Upper lobe of left lung (tissue), 4 donors: ENCODE measurements at regions not wholly inside any gene's neighbourhood (a gene's known extent, or its start where the extent isn't known, plus 50 kb on each side); places are given as distances from the start of the nearest gene placed in this dataset.

ENCODE experiments used
- EP300 ChIP-seq, 4 donors: sonication (generic); formaldehyde crosslinking; IDR thresholded peaks; one replicate each; pipeline ENCODE4 v1.5.1; 2017; ENCODE audit warnings: antibody characterized with exemption in 4 of 4, control low read depth in 2 of 4
- POLR2A ChIP-seq, 4 donors: fragments of 450-650 bp; IDR thresholded peaks; one replicate each; pipeline ENCODE4 v1.5.1; 2016 to 2017; ENCODE audit warnings: antibody characterized with exemption in 4 of 4, mild to moderate bottlenecking in 2 of 4
- POLR2AphosphoS5 ChIP-seq, 2 donors: sonication (generic); formaldehyde crosslinking; IDR thresholded peaks; one replicate each; pipeline ENCODE4 v1.5.1; 2017; ENCODE audit warnings: antibody characterized with exemption in 2 of 2
- TF ChIP-seq, protein P1 (sequence below), 6 experiments: fragments of 450-650 bp in 4 of 6; fragments of 200-600 bp in 2 of 6; sonication (generic) in 2 of 6; IDR thresholded peaks; one replicate each; pipeline ENCODE4 v1.5.1; 2016 to 2019; ENCODE audit warnings: antibody characterized with exemption in 6 of 6

DNA sequence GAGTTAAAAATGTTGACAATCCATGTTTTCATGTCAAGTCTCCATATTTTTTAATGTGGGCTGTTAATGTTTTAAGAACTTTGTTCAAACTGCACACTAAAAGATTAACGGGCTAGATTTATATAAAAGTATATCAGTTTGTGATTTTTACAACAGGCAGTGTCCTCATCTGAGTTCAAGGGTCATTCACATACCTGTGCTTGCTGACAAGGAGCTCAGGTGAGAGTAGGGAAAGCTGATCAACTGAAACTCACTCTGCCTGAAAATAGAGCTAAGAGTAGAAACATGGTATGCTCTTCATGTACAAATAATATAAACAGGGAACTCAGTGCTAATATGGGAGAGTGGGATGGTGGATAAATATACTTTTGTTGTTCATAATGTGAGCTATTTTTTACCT, 102.3 kb upstream of the DKK2 start:
- TF ChIP-seq, protein P1, sequence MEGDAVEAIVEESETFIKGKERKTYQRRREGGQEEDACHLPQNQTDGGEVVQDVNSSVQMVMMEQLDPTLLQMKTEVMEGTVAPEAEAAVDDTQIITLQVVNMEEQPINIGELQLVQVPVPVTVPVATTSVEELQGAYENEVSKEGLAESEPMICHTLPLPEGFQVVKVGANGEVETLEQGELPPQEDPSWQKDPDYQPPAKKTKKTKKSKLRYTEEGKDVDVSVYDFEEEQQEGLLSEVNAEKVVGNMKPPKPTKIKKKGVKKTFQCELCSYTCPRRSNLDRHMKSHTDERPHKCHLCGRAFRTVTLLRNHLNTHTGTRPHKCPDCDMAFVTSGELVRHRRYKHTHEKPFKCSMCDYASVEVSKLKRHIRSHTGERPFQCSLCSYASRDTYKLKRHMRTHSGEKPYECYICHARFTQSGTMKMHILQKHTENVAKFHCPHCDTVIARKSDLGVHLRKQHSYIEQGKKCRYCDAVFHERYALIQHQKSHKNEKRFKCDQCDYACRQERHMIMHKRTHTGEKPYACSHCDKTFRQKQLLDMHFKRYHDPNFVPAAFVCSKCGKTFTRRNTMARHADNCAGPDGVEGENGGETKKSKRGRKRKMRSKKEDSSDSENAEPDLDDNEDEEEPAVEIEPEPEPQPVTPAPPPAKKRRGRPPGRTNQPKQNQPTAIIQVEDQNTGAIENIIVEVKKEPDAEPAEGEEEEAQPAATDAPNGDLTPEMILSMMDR (IDR thresholded peaks at IDR 0.05): no peak
- TF ChIP-seq POLR2AphosphoS5 (IDR thresholded peaks at IDR 0.05): no peak
- TF ChIP-seq EP300 (IDR thresholded peaks at IDR 0.05): no peak
- TF ChIP-seq POLR2A (IDR thresholded peaks at IDR 0.05): no peak
